T-helper 1 cell (primary cell): ENCODE measurements at regions not wholly inside any gene's neighbourhood (a gene's known extent, or its start where the extent isn't known, plus 50 kb on each side); places are given as distances from the start of the nearest gene placed in this dataset.
A peak's percentile ranks its signal among the peaks of the same experiment; 100 is the strongest.

Experiments used
- DNase-seq, 5 donors: peaks; one replicate each; pipeline ENCODE4 v3.0.0-alpha.2; 2012 to 2020

DNA sequence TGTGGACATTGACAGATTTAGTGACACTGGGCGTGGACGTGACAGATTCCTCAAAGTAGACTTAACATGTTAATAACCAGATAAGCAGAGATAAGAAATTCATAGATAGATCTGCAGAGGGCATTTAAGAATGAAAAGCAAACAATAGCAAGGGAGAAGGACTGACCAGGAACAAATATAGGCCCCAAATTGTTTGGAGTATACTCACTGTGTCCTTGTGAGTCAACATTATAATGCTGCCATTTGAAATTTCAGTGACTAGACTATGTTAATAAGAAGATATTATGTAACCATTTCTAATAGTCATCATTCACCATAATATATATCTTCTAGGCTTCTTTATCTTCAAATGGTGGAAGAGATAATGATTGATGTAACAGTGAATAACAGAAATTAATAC is 78.1 kb upstream of the SLC38A11 start:
- DNase-seq, result no peak

DNA sequence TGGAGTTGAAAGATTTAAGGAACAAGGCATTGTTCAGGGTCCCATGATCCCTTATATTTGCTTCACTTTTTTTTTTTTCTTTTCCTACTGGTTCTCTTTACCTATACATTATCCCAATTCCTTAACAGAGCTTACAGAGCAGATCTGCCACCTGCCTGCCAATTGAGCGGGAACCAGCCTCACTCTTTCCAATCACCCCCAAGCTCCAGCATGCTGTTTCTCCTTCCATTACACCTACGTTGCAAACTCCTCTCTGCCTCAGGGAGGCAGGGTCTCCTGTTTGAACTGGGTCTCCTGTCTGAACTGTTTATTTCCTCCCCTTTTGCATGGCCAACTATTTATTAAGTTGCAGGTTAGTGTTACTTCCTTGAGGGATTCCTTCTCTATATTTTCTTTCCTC is 77.2 kb upstream of the SLC38A11 start:
- DNase-seq, result no peak

DNA sequence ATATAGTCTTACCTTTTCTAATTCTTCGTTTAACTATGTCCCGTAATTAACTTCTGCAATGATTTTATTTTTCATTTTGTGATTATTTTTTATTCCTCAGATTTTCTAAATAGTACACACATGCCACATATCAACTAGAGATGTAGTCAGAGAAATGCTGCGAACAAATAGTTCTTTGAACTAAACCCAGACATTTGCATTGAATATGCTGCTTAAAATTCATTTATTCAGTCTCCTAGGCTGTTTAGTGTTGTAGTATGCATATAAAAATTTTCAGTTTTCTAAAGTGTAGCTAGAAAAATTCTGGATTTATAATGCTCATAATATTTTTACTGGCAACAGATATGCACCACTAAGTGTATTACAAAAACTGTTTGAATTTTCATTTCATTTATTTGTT is 68.9 kb upstream of the SLC38A11 start:
- DNase-seq, result no peak

DNA sequence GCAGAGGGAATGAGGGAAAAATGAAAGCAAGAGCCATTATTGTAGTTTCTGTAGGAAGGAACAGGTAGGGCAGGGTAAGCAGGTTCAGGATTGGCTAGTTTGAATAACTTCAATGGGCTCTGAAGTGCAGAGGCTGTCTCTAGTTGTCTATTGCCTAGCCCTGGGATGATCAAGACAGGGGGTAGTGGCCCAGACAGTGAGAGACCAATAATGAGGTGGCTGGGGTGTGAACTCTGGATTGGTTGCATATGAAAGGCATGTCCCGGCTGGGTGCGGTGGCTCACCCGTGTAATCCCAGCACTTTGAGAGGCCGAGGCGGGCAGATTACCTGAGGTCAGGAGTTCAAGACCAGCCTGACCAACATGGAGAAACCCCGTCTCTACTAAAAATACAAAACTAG is 67.5 kb upstream of the SLC38A11 start:
- DNase-seq, result no peak

DNA sequence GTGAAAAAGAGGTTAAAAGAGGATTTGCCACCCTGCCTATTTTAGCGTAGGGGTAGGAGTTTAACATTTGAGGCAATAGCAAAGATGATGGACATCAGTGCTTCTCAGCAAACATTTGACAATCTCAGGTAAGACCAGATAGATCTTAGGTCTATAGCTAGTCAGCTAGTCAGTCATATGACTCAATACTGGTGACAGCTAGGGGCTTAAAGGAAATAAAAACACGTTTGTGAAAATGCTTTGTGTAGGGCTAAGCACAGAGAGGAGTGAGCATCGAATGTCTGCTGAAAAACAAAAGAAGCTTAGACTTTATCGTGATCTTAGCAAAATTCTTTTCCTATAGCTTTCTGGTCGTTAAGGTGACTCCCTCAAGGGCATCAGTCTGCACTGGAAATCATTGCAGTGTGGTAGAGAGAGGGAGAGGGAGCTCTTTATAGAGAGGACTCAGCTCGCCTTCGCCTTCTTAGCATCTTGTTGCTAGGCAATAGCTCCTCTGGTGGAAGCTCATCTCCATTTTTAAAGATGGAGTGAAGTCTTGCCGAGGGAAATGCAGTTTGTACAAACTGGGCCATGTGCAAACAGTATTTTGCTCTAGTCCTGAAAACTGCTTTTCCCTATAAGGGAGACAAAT is 62.8 kb upstream of the SLC38A11 start:
- DNase-seq, result no peak

DNA sequence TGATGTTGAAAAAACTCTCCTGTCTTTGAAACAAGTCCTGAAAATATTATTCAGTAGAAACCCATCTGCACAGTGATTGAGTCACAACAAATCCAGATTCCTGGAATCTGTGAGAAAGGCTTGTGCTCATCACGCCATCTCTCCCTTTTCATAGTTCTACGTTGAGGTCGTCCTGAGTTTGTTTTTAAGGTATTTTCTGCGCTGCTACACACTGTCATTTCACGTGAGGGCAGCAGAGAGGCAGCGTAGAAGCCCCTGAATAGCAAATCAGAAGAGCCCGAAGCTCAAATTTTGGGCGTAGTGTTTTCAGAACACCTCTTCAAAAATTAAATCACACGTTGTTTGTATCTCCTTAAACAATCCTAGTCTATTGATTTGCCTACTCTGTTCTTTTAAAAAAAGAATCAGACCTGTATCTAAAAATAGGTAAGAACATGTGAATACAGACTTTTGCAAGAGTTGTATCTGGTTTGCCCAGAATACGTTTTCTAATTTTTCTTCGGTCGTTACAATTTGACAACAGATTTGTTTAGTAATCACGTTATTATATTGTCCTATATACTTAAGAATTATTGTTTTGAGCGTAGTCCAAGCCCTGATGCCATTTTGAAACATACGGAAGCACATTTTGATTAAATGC is 61.6 kb upstream of the SLC38A11 start:
- DNase-seq, result no peak

DNA sequence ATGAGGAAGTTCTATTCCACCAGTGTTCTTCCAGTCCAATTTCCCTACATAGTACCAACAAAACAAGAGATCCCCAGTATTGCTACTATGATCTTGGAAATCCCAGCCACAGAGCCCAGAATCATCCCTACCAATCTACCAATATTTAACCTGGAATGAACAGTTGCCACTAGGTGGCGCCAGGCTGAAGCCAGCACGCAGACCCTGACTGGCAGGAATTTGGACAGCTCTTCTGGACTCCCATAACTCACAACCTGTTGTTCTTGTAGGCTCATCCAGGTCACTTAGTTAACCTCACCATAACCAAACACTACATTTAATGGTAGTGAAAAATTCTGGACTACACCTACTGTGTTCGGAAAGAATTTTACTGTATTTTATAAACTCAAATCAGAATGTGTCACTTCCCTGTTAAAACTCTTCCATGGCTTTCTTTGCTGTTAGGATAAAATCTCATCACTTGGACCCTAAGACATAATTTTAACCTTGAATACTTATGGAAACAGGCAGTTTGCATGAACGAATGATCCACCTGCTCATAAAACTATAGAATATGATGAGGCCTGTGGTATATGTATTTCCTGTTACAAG is 59.8 kb upstream of the SLC38A11 start:
- DNase-seq, result peak in 4 of 5 donors; percentile 13 to 33 (median 25)

DNA sequence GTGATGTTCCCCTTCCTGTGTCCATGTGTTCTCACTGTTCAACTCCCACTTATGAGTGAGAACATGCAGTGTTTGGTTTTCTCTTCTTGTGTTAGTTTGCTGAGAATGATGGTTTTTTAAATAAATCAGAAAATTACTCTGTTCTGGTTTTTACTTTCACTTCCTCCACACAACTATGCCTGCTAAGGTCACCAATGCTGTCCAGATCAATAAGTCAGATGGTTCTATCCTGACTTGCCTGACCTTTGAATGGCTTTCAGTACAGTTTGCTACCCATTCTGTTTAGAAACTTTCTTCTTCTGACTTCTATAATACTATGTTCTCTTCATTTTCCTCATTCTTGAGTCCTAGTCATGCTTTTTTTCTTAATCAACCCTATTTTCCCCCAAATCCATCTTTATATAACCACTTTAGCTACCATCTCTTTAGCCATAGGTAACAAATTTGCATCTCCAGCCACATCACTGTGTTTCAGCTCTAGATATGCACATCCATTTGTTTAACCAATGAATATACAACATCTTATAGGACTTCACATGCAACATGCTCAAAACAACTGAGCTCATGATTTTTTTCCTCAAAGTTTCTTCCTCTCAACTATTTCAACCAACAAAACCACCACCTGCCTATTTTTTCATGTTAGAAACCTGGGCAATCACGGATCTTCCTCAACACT is 58.8 kb upstream of the SLC38A11 start:
- DNase-seq, result no peak

DNA sequence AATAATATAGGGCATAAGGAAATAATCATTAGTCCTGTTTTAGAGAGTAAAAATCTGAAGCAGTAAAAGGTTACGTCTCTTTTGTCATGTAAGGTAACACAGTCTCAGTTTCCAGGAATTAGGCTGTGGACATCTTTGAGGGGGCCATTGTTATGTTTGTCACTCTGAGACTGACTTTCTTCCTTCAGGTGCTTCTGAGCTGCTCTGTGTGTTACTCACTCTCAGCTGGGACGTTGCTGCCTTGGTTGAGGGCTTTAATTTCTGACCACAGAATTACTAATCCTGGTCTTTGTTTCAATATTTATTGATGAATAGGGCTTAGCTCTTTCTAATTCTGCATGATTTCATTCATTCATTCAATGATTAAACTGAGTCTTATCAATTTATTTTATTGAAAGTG is 55.9 kb upstream of the SLC38A11 start:
- DNase-seq, result no peak

DNA sequence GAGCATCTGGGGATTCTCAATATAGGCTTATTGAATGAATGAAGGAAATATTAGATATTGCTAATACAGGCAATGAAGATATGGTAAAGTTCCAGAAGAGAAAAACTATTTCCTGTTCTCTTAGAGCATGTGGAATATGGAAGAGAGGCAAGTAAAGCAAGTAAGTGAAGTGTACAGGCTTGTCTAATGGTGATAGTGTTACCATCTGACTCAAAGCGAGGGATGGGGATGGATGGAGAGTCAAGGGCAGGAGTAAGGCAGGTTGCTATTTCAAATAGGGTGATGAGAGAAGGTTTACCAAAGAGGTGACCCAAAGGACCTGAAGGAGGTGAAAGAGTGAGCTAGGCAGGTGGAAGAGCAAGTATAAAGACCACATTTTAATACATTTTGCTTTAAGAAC is 55.2 kb upstream of the SLC38A11 start:
- no peak for DNase-seq

DNA sequence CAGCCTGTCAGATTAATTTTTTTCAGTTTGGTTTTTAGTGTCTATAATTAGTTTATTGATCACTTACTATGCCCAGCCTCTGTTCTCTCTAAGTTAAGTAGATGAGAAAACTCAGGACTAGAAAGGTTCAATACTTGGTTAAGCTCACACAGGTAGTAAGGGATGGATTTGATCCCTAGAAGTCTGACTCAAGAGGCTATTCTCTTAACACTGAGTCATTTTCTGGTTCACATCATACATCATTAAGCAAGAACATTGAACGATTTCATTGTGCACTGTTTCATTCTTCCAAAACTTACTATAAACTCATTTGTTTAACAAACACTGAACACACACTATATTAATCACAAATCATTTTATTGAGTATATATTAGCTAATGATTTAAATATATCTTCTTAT is 54.1 kb upstream of the SLC38A11 start:
- DNase-seq, result no peak

DNA sequence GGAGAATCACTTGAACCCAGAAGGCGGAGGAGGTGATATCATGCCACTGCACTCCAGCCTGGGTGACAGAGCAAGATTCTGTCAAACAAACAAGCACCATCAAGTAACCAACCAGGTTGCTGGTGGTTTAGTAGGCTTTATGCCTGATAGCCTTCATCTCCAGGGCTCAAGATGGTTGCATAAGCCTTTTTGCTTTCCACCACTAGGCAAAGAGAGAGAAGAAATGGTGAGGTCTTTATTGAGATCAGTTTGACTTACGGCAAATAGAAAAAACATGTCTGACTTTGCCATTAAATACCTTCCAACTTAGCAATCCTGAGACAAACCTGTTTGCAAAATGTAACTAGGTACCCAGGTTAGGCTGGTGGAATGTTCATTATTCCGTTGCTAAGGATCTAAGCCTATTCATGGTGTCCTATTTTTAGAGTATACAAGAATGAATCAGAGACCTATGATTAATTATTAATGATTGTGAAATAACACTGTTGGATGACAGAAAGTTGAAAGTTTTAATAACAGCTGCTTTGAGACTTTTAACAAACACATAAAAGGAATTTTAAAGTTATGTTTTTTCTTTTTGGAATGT is 53.5 kb upstream of the SLC38A11 start:
- no peak for DNase-seq

DNA sequence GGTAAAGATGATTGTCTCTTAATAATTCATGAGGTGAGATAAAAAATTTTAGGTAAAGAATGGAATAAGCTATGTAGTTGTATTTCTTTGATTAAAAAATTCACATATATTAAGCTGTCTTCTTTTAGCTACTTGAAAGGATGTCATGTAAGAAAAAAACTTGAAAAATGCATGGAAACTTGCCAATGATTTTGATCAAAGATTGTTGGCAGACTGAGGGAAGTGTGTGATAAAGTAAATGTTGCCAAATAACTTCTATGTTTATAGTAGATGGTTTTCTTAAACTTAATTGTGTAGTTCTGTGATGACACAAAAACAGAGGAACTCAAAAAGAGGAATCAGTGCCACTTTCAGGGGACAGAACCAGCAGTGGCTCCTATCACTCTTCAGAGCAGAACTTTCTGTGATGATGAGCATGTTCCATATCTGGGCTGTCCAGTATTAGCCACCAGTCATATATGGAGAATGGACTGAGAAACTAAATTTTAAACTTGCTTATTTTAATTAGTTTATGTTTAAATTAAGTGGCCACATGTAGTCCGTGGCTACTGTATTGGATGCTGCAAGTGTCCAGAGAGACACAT is 51.9 kb upstream of the SLC38A11 start:
- no peak for DNase-seq
